ENCODE measurements at regions not wholly inside any gene's neighbourhood (a gene's known extent, or its start where the extent isn't known, plus 50 kb on each side); places are given as distances from the start of the nearest gene placed in this dataset.

- TF ChIP-seq, protein P1, sequence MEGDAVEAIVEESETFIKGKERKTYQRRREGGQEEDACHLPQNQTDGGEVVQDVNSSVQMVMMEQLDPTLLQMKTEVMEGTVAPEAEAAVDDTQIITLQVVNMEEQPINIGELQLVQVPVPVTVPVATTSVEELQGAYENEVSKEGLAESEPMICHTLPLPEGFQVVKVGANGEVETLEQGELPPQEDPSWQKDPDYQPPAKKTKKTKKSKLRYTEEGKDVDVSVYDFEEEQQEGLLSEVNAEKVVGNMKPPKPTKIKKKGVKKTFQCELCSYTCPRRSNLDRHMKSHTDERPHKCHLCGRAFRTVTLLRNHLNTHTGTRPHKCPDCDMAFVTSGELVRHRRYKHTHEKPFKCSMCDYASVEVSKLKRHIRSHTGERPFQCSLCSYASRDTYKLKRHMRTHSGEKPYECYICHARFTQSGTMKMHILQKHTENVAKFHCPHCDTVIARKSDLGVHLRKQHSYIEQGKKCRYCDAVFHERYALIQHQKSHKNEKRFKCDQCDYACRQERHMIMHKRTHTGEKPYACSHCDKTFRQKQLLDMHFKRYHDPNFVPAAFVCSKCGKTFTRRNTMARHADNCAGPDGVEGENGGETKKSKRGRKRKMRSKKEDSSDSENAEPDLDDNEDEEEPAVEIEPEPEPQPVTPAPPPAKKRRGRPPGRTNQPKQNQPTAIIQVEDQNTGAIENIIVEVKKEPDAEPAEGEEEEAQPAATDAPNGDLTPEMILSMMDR (IDR thresholded peaks at IDR 0.05) = no peak
- no peak for TF ChIP-seq POLR2A (IDR thresholded peaks at IDR 0.05)
Measured at GRCh38 chr12:14216405-14217294, 148.8 kb upstream of the ATF7IP start.

All from adrenal gland (tissue), 5 donors.